Gastroesophageal sphincter (tissue), 4 donors: ENCODE measurements at regions not wholly inside any gene's neighbourhood (a gene's known extent, or its start where the extent isn't known, plus 50 kb on each side); places are given as distances from the start of the nearest gene placed in this dataset.

Experiments
- ATAC-seq: fragments of 150-250 bp; one replicate; pipeline ENCODE4 v1.9.1; 2016; ENCODE audit warnings: mild to moderate bottlenecking, moderate library complexity
- H3K27ac ChIP-seq, 4 donors: fragments of 200-600 bp; sonication (generic) in 3 of 4; 1 replicate in 3 of 4; 2 replicates in 1 of 4; pipeline ENCODE4 v1.5.1; 2016 to 2019
- H3K27me3 ChIP-seq: fragments of 200-600 bp; sonication (generic); one replicate; pipeline ENCODE4 v1.5.1; 2019
- H3K36me3 ChIP-seq, 2 donors: fragments of 200-600 bp; sonication (generic); one replicate each; pipeline ENCODE4 v1.5.1; 2019; ENCODE audit warnings: control low read depth in 1 of 2
- H3K4me1 ChIP-seq, 3 donors: fragments of 200-600 bp; sonication (generic); 1 replicate in 2 of 3; 2 replicates in 1 of 3; pipeline ENCODE4 v1.5.1; 2016 to 2019; ENCODE audit warnings: control low read depth in 2 of 3
- H3K4me3 ChIP-seq, 2 donors: fragments of 200-600 bp; sonication (generic); one replicate each; pipeline ENCODE4 v1.5.1; 2019; ENCODE audit warnings: mild to moderate bottlenecking in 1 of 2, moderate library complexity in 1 of 2
- H3K9me3 ChIP-seq, 3 donors: fragments of 200-600 bp; sonication (generic); one replicate each; pipeline ENCODE4 v1.5.1; 2017 to 2019; ENCODE audit warnings: control low read depth in 2 of 3
- CTCF ChIP-seq, 4 experiments: fragments of 200-600 bp in 2 of 4; fragments of 450-650 bp in 2 of 4; sonication (generic) in 1 of 4; IDR thresholded peaks; one replicate each; pipeline ENCODE4 v1.5.1; 2017 to 2019; ENCODE audit warnings: antibody characterized with exemption in 4 of 4, mild to moderate bottlenecking in 2 of 4, moderate library complexity in 2 of 4
- EP300 ChIP-seq: sonication (generic); formaldehyde crosslinking; IDR thresholded peaks from one replicate; pipeline ENCODE4 v1.6.1; 2017; ENCODE audit warnings: antibody characterized with exemption, mild to moderate bottlenecking
- POLR2A ChIP-seq, 2 donors: fragments of 450-650 bp; IDR thresholded peaks; one replicate each; pipeline ENCODE4 v1.6.1; 2017; ENCODE audit warnings: antibody characterized with exemption in 2 of 2, mild to moderate bottlenecking in 2 of 2, moderate library complexity in 1 of 2
- POLR2AphosphoS5 ChIP-seq: sonication (generic); formaldehyde crosslinking; IDR thresholded peaks from one replicate; pipeline ENCODE4 v1.6.1; 2017; ENCODE audit warnings: antibody characterized with exemption
- WGBS, 2 donors: methylation state at CpG; one replicate each; pipeline ENCODE4 v1.1.5; 2018; ENCODE audit warnings: low coverage in 1 of 2; 5-methylcytosine and 5-hydroxymethylcytosine counted together

- Histone ChIP-seq H3K4me3 (no peak overlapping the region), H3K27ac (peak overlapping the region; percentile 34 to 79 (median 72)), H3K9me3 (peaks cover 0 to 7% (median 0%) of the 10 kb centered on the region in 3 donors), H3K27me3 (no peaks in the 10 kb centered on the region), H3K36me3 (no peaks in the 10 kb centered on the region), H3K4me1 (peaks cover 0 to 51% (median 9%) of the 10 kb centered on the region in 3 donors)
- ATAC-seq: peak; percentile 84
- TF ChIP-seq POLR2A (IDR thresholded peaks at IDR 0.05) (no peak), POLR2AphosphoS5 (no peak), CTCF (IDR thresholded peaks at IDR 0.05) (no peak), EP300 (no peak)
- 6 to 38% methylated on average over 4 to 5 of the region's 5 CpGs for WGBS, 2 donors
Measured at GRCh38 chr2:215668378-215668775, 232.5 kb upstream of the FN1 start.

DNA sequence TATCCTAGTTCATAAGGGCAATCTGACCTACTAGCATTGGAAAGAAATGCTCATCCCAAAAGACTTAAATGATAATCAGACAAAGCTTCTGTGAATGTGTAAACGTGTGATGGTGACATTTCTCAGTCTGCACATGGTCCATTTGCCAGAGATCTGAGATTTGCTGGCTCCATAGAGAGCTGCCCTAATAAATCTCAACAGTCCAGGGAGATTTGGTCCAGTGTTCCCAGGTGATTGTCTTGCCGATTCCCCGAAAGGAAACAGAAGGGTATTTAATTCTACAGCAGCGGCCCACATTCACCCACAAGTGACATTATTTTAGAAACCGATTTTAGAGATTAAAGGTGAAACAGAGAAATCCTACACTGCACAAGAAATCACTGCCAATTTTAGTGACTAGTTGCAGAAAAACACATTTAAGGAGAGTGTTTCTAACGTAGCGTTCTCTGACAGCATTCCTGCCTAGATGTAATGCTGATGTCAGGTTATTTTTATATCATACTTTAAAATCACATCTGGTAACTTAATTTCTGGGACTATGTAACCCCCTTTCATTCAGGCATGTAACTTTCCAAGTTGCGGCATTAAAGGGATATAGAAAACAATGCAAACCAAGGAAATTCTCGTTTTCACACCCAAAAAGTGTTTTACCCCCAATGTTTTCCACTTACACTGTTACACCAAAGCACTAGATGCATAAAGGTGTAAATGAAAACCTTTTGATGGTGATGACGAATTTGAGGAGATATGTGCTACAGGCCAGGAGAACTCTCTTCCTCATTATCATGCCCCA lies 231.9 kb upstream of the FN1 start:
- H3K4me1 ChIP-seq: peaks cover 0 to 51% (median 9%) of the 10 kb centered on the region in 3 donors
- WGBS, 2 donors: 28 to 38% methylated on average over 7 to 10 of the region's 10 CpGs
- H3K36me3 ChIP-seq: no peaks in the 10 kb centered on the region
- no peak for TF ChIP-seq EP300
- no peak for TF ChIP-seq CTCF (IDR thresholded peaks at IDR 0.05)
- TF ChIP-seq POLR2A (IDR thresholded peaks at IDR 0.05): no peak
- TF ChIP-seq POLR2AphosphoS5: no peak
- no peak for ATAC-seq
- no peak overlapping the region for H3K4me3 ChIP-seq
- H3K27ac ChIP-seq: peak overlapping the region; percentile 59 to 79 (median 72)
- H3K9me3 ChIP-seq: peaks cover 0 to 6% (median 0%) of the 10 kb centered on the region in 3 donors
- no peaks in the 10 kb centered on the region for H3K27me3 ChIP-seq

GRCh38 chr2:215664847-215665525 lies 229.1 kb upstream of the FN1 start:
- TF ChIP-seq POLR2A (IDR thresholded peaks at IDR 0.05) (no peak), POLR2AphosphoS5 (peak; percentile 72)
- Histone ChIP-seq H3K4me1 (peaks cover 0 to 60% (median 9%) of the 10 kb centered on the region in 3 donors), H3K4me3 (no peak overlapping the region), H3K27me3 (no peaks in the 10 kb centered on the region), H3K9me3 (no peaks in the 10 kb centered on the region), H3K27ac (peak overlapping the region; percentile 23 to 86 (median 48)), H3K36me3 (no peaks in the 10 kb centered on the region)
- peak; percentile 72 for ATAC-seq
- 61 to 62% methylated on average over 3 of the region's 3 CpGs for WGBS, 2 donors

- H3K9me3 ChIP-seq: no peaks in the 10 kb centered on the region
- no peaks in the 10 kb centered on the region for H3K27me3 ChIP-seq
- H3K36me3 ChIP-seq: no peaks in the 10 kb centered on the region
- H3K27ac ChIP-seq: peak overlapping the region in 2 of 4 donors; percentile 76 to 86
- 15 to 17% methylated on average over 1 of the region's 1 CpG for WGBS, 2 donors
- H3K4me3 ChIP-seq: no peak overlapping the region
- no peak for TF ChIP-seq POLR2A (IDR thresholded peaks at IDR 0.05)
- TF ChIP-seq EP300: no peak
- TF ChIP-seq CTCF (IDR thresholded peaks at IDR 0.05): no peak
- TF ChIP-seq POLR2AphosphoS5: no peak
- ATAC-seq: no peak
- peaks cover 0 to 55% (median 8%) of the 10 kb centered on the region in 3 donors for H3K4me1 ChIP-seq
Measured at GRCh38 chr2:215662715-215663114, 226.8 kb upstream of the FN1 start.

DNA sequence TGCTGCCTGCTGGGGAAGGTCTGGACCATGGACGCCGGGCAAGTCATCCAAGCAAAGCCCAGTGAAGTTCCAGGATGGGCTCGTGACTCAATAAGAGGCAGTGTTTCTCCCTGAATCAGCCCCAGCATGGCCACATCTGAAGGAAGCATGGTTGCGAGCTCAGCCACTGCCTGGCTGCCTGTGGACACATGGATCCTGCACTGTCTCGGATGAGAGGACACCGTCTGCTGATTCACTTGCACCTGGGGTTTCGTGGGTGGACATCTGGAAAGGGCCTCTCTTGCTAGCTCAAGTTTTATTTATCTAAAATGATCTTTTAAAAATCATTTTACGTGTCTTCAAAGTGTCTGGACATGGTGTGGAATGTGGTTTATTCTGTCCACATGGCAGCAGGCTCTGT lies 224.8 kb upstream of the FN1 start:
- Histone ChIP-seq H3K4me3 (no peak overlapping the region), H3K27ac (peak overlapping the region; percentile 39 to 86 (median 77)), H3K9me3 (no peaks in the 10 kb centered on the region), H3K36me3 (no peaks in the 10 kb centered on the region), H3K27me3 (no peaks in the 10 kb centered on the region), H3K4me1 (peaks cover 0 to 55% (median 4%) of the 10 kb centered on the region in 3 donors)
- peak; percentile 54 for ATAC-seq
- TF ChIP-seq POLR2A (IDR thresholded peaks at IDR 0.05): no peak
- no peak for TF ChIP-seq CTCF (IDR thresholded peaks at IDR 0.05)
- peak; percentile 20 for TF ChIP-seq POLR2AphosphoS5
- no peak for TF ChIP-seq EP300
- 52 to 70% methylated on average over 3 to 5 of the region's 8 CpGs for WGBS, 2 donors
